CD4-positive, alpha-beta T cell (primary cell): ENCODE measurements at regions not wholly inside any gene's neighbourhood (a gene's known extent, or its start where the extent isn't known, plus 50 kb on each side); places are given as distances from the start of the nearest gene placed in this dataset.

Experiments used
- ATAC-seq: fragments of 200-7000 bp; cut with Tn5 transposase; one replicate; pipeline ENCODE4 v1.10.0; 2022; ENCODE audit warnings: mild to moderate bottlenecking; ENCODE audit not compliant: poor library complexity
- CTCF ChIA-PET: fragments of 350-600 bp; sonication (Branson Sonifier 250); formaldehyde crosslinking; loops from one replicate; lab custom pipeline; 2021; ENCODE audit warnings: antibody characterized with exemption, inconsistent platforms; lab: Charles Lee
- POLR2A ChIA-PET: fragments of 350-600 bp; sonication (Branson Sonifier 250); formaldehyde crosslinking; loops from one replicate; lab custom pipeline; 2021; ENCODE audit warnings: antibody characterized with exemption, inconsistent platforms; lab: Charles Lee
- DNase-seq, 14 experiments: peaks; one replicate each; pipeline ENCODE4 v3.0.0-alpha.2; 2013 to 2020; ENCODE audit warnings: mixed read lengths in 2 of 14
- H3K27ac ChIP-seq, 2 donors: one replicate each; pipeline versions ENCODE4 v1.5.1 to v1.7.0; 2013; ENCODE audit warnings: low read length in 2 of 2, low read depth in 1 of 2, mild to moderate bottlenecking in 1 of 2
- H3K27me3 ChIP-seq, 2 experiments: 1 replicate in 1 of 2; 2 replicates in 1 of 2; pipeline versions ENCODE4 v1.6.1 to v1.7.0; 2013; ENCODE audit warnings: low read length in 2 of 2, control low read depth in 1 of 2, mild to moderate bottlenecking in 1 of 2, moderate library complexity in 1 of 2; ENCODE audit not compliant: insufficient read depth in 2 of 2, control insufficient read depth in 1 of 2
- H3K36me3 ChIP-seq: one replicate; pipeline ENCODE4 v1.6.1; 2013; ENCODE audit warnings: low read length, control low read depth; ENCODE audit not compliant: insufficient read depth
- H3K4me1 ChIP-seq: one replicate; pipeline ENCODE4 v1.6.1; 2013; ENCODE audit warnings: low read length, control low read depth; ENCODE audit not compliant: insufficient read depth
- H3K4me3 ChIP-seq: one replicate; pipeline ENCODE4 v1.5.1; 2013; ENCODE audit warnings: mild to moderate bottlenecking, low read length, moderate library complexity
- H3K9me3 ChIP-seq, 2 experiments: 1 replicate in 1 of 2; 2 replicates in 1 of 2; pipeline versions ENCODE4 v1.6.1 to v1.7.0; 2013; ENCODE audit warnings: low read length in 2 of 2, mild to moderate bottlenecking in 2 of 2, control low read depth in 1 of 2, moderate library complexity in 1 of 2; ENCODE audit not compliant: control insufficient read depth in 1 of 2, insufficient read depth in 1 of 2
- H3K27ac Mint-ChIP-seq: one replicate; pipeline ENCODE4 v1.8.0; 2020; ENCODE audit warnings: mixed read lengths
- H3K27me3 Mint-ChIP-seq: one replicate; pipeline ENCODE4 v1.8.0; 2021; ENCODE audit warnings: mixed read lengths
- H3K36me3 Mint-ChIP-seq: one replicate; pipeline ENCODE4 v1.8.0; 2021; ENCODE audit warnings: low read depth, mixed read lengths
- H3K4me1 Mint-ChIP-seq: one replicate; pipeline ENCODE4 v1.8.0; 2021; ENCODE audit warnings: low read depth, mixed read lengths
- H3K4me3 Mint-ChIP-seq: one replicate; pipeline ENCODE4 v1.8.0; 2020; ENCODE audit warnings: mild to moderate bottlenecking, mixed read lengths
- H3K9me3 Mint-ChIP-seq: one replicate; pipeline ENCODE4 v1.8.0; 2020; ENCODE audit warnings: mixed read lengths
- CTCF ChIP-seq: fragments of 200-600 bp; IDR thresholded peaks from one replicate; pipeline ENCODE4 v1.8.0; 2022; ENCODE audit warnings: antibody characterized with exemption, mild to moderate bottlenecking
- intact Hi-C, 2 experiments: fragments of 100-400 bp; cut with DNase I in 1 of 2; cut with micrococcal nuclease in 1 of 2; formaldehyde crosslinking; loops; one replicate each; pipeline versions ENCODE4 v1.15.1 to v1.9.0; 2023 to 2025; cut with DNase I, micrococcal nuclease

GRCh38 chr22:27494785-27495184, 306.8 kb downstream of the MN1 start:
- H3K27me3 Mint-ChIP-seq: no peaks in the 10 kb centered on the region
- no peak overlapping the region for H3K4me3 Mint-ChIP-seq
- peaks cover 0 to 24% of the 10 kb centered on the region in 2 experiments for H3K9me3 ChIP-seq
- H3K9me3 Mint-ChIP-seq: peaks cover 8% of the 10 kb centered on the region
- no peaks in the 10 kb centered on the region for H3K27me3 ChIP-seq
- no peaks in the 10 kb centered on the region for H3K36me3 Mint-ChIP-seq
- no peaks in the 10 kb centered on the region for H3K4me1 ChIP-seq
- no peaks in the 10 kb centered on the region for H3K4me1 Mint-ChIP-seq
- DNase-seq (no peak), ATAC-seq (no peak)
- no peaks in the 10 kb centered on the region for H3K36me3 ChIP-seq
- no peak for TF ChIP-seq CTCF
- intact Hi-C loops: no loop called here
- CTCF ChIA-PET: no interaction called here
- no peak overlapping the region for H3K4me3 ChIP-seq
- no peak overlapping the region for H3K27ac ChIP-seq
- no peak overlapping the region for H3K27ac Mint-ChIP-seq
- POLR2A ChIA-PET: no interaction called here

- H3K4me1 Mint-ChIP-seq: no peaks in the 10 kb centered on the region
- Histone ChIP-seq H3K4me1 (no peaks in the 10 kb centered on the region), H3K4me3 (no peak overlapping the region), H3K9me3 (peaks cover 0 to 24% of the 10 kb centered on the region in 2 experiments), H3K27me3 (no peaks in the 10 kb centered on the region), H3K36me3 (no peaks in the 10 kb centered on the region), H3K27ac (no peak overlapping the region)
- intact Hi-C loops: no loop called here
- H3K36me3 Mint-ChIP-seq: no peaks in the 10 kb centered on the region
- no peak for TF ChIP-seq CTCF
- DNase-seq: no peak
- peaks cover 8% of the 10 kb centered on the region for H3K9me3 Mint-ChIP-seq
- no peak overlapping the region for H3K27ac Mint-ChIP-seq
- CTCF ChIA-PET: no interaction called here
- ATAC-seq: no peak
- no peaks in the 10 kb centered on the region for H3K27me3 Mint-ChIP-seq
- H3K4me3 Mint-ChIP-seq: no peak overlapping the region
- POLR2A ChIA-PET: no interaction called here
Observed at GRCh38 chr22:27495325-27495724, 306.2 kb downstream of the MN1 start.

- POLR2A ChIA-PET: no interaction called here
- Mint-ChIP-seq H3K36me3 (no peaks in the 10 kb centered on the region), H3K27ac (no peak overlapping the region), H3K27me3 (no peaks in the 10 kb centered on the region), H3K9me3 (peaks cover 2% of the 10 kb centered on the region), H3K4me1 (no peaks in the 10 kb centered on the region), H3K4me3 (no peak overlapping the region)
- intact Hi-C loops: no loop called here
- no peak overlapping the region for H3K4me3 ChIP-seq
- no peaks in the 10 kb centered on the region for H3K27me3 ChIP-seq
- H3K9me3 ChIP-seq: peaks cover 0 to 5% of the 10 kb centered on the region in 2 experiments
- DNase-seq: no peak
- no peaks in the 10 kb centered on the region for H3K36me3 ChIP-seq
- H3K27ac ChIP-seq: no peak overlapping the region
- ATAC-seq: no peak
- TF ChIP-seq CTCF: no peak
- CTCF ChIA-PET: no interaction called here
- H3K4me1 ChIP-seq: no peaks in the 10 kb centered on the region
Observed at GRCh38 chr22:27499121-27499520, 302.4 kb downstream of the MN1 start.
